Fibroblast of upper back skin (primary cell): ENCODE measurements at regions not wholly inside any gene's neighbourhood (a gene's known extent, or its start where the extent isn't known, plus 50 kb on each side); places are given as distances from the start of the nearest gene placed in this dataset.
"Not testable (repeated sequence)": the region's sequence is repeated elsewhere in the genome, so short reads cannot be mapped to it uniquely, and the experiment has no call there.

ENCODE experiments used
- DNase-seq: peaks from one replicate; pipeline ENCODE4 v3.0.0-alpha.2; 2013

DNA sequence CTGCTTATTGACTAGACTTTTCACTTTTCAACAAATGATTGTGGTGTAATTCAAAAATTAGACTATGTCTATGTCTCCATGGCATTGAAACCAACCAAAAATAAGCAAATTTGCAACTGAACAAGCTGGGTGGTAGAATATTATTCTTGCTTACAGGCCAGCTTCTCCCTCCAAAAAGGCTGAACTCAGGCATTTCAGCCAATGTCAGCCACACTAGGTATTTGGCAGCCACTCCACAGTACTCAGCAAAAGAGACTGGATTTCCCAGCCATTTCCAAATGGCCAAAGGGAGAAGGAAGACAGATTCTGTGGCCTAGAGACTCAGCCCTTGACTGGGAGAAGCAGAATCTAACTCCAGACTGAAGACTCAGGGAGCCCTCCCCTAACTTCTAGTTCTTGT, 121.8 kb upstream of the IRX5 start:
- DNase-seq, result no peak

DNA sequence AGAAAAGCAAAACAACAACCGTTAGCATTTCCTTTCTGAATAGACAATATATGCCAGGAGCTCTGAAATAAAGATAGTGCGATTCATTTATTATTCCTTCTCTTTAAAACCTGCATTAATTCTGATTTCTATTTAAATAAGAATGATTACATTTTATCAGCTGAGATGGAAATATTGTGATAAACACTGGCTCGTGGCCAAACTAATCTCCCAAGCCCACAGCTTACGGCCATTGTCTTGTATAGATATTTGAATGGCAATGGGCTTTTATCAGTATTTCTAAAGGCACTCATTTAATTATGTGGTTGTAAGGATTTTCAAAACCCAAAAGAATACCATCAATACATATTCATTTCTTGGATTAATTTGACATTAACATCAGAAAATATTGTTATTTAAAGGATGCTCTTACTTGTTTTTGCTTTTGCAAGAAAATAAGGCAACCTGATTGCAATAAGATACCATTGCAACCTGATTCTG, 123.7 kb upstream of the IRX5 start:
- no peak for DNase-seq

GRCh38 chr16:54806378-54806777, 124.3 kb upstream of the IRX5 start:
- no peak for DNase-seq

- no peak for DNase-seq
These were observed 125.0 kb upstream of the IRX5 start for GRCh38 chr16:54805648-54806047.

GRCh38 chr16:54801057-54801844, 129.4 kb upstream of the IRX5 start:
- no peak for DNase-seq

DNA sequence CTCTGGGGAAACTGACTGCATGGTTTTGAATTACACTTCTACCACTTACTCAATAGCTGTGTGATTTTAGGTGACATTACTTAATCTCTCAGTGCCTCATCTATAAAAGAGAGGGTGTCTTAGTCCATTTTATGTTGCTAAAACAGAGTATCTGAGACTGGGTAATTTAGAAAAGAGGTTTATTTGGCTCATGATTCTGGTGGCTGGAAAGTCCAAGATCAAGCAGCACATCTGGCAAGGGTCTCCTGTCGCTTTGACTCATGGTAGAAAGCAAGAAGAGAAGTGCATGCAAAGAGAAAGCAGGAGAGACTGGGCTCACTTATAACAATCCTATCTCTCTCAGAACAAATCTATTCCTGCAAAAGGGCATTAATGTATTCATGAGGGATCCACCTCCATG, 132.4 kb upstream of the IRX5 start:
- DNase-seq, result no peak

- no peak for DNase-seq
These were observed 134.5 kb upstream of the IRX5 start for GRCh38 chr16:54796211-54796610.

DNA sequence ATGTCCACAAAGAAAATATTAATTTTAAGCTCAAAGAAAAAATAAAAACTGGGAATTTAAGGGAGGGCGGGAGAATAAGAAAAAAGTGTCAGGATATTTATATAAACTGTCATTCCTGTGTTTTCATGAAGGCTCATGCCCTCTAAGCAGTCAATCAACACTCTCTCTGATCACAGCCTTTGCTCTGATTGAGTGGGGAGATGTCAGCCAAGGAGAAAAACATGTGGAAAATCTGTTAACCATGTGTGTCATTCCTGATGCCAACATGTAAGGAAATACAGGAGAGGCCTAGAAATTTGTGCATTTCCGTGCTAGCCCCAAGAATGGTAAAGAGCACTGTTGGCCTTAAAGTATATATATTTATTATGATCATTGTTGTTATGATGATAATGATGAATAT, 137.9 kb upstream of the IRX5 start:
- no peak for DNase-seq

- DNase-seq, result no peak
These were observed 143.6 kb upstream of the IRX5 start for GRCh38 chr16:54787045-54787444.

DNA sequence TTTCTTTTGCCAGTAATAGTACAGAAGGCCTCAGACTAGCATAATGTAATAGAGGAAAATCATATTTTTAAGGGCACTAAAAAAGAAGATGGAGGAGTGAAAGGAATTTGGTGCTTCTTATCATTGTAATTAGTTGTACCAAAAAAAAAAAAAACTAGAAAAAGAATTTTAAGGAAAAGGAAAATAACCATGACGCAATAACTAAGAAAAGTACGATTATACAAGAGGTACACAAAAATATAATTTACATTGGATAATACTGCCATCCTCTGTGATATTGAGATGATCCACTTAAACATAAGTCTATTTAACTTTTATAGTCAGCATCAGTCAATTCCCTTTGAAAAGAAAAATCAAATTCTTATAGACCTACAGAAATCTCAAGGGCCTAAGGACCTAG, 146.7 kb upstream of the IRX5 start:
- no peak for DNase-seq

GRCh38 chr16:54783226-54783625, 147.4 kb upstream of the IRX5 start:
- no peak for DNase-seq

DNA sequence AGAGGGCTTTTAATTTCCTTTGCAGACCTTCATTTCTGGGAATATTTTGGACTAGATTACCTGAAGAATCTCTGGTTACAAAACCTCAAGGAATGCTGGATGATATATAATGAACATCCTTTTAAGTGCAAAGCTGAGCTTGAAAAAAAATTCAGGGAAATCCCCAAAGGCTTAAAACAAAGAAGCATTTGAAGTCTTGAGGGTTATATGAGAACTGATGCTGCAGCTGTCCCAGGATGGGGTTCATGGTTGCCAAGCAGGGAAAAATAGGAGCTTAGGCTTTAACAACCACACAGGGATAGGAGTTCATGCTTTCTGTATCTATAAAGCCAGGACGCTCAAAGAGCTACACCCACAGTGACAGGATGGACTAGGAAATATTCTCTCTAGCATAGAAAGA, 150.4 kb upstream of the IRX5 start:
- DNase-seq, result no peak

- DNase-seq, result no peak
These were observed 151.1 kb upstream of the IRX5 start for GRCh38 chr16:54779549-54779948.

- DNase-seq, result no peak
These were observed 155.9 kb upstream of the IRX5 start for GRCh38 chr16:54774768-54775167.

- DNase-seq, result no peak
These were observed 158.3 kb upstream of the IRX5 start for GRCh38 chr16:54772400-54772799.

GRCh38 chr16:54766355-54766754, 164.3 kb upstream of the IRX5 start:
- DNase-seq, result no peak

DNA sequence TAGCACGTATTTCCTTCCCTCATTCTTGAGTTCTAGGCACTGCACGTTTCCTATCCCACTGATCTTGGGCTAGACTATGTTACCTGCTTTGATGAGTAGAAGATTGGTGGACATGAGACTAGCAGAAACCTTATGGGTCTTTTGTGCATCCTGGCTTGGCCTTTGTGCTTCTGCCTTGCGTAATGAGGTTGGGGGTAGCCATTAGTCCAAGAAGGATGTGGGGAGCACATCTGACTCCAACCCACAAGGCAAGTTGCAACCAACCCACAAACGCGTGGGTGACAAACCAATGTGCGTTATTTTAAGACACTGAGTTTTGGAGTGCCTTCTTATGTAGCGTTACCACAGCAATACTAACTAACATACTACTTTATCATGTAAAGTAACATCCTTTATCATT, 180.4 kb upstream of the IRX5 start:
- DNase-seq, result no peak

- DNase-seq, result no peak
These were observed 182.0 kb upstream of the IRX5 start for GRCh38 chr16:54748611-54749190.

DNA sequence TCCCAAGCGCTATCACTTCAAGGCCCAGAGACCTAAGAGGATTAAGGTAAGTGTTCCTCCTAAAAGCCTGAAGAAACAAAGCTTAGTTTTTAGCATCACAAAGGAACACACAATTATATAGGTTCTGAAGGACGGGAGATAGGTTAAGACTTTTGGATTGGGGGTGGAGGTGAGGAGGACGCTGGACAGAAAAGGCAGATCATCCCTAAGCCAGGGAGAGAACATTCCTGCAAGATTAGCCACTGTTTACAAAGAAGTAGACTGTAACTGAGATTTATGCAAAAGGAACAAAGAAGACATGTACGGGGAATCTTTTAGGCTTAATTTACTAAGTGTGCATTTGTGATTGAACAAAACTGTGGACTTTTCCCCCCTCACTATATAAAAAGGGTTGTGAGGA, 184.1 kb upstream of the IRX5 start:
- no peak for DNase-seq

DNA sequence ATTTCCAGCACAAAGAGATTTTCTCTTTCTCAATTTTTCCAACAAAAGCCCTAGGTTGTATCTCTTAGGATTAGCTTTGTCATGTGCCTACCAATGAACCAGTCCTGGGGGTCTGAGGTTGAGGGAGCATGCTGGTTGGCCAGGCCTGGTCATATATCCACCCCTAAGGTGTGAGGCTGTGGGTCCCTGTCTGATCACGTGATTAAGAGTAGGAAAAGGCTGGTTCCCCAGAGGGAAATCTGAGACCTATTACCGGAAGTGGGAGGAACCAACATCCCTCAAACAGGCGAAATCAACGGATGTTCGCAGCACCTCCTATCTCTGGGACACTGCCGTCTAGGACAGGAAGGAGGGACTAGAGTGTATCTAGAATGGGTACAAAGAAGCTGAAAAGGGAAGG, 185.7 kb upstream of the IRX5 start:
- no peak for DNase-seq

DNA sequence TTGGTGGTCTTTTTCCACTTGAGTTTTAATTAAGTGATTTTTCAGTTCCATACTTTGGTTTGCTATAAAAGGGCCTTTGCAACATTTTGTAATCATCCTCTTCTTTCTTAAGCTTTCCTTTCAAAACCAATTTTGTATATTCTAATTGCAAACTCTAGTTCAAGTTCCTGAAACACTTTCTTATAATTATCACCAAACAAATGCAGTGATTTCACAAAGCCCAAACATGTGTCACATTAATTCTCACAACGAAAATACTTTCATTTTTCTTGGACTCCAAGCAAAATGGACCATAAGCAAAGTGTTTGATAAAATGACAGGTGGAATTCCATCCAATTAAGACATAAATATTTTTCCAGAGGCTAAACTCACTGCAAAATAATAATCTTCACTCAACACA, 188.2 kb upstream of the IRX5 start:
- no peak for DNase-seq

DNA sequence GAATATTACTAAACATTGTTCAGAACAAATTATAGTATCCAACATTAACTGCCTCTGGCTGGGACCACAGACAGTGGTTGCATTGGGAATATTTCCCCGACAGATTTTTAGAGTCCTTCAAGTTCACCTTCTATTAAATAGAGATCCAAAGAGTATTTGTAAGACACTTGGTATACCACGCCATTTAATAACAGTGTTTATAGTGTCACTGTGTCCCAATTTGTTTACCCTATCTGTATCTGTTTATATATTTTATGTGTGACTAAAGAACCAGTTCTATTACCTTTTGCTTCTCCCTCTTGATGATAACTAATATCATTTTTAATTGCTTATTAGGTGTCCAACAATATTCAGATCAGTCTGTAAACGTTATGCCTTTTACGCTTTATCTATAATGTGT, 191.3 kb upstream of the IRX5 start:
- DNase-seq, result no peak

GRCh38 chr16:54734156-54734555, 196.5 kb upstream of the IRX5 start:
- DNase-seq, result no peak

GRCh38 chr16:54727696-54728095, 203.0 kb upstream of the IRX5 start:
- DNase-seq, result not testable (repeated sequence)
